Upper lobe of left lung (tissue), 4 donors: ENCODE measurements at regions not wholly inside any gene's neighbourhood (a gene's known extent, or its start where the extent isn't known, plus 50 kb on each side); places are given as distances from the start of the nearest gene placed in this dataset.

Experiments
- POLR2A ChIP-seq, 4 donors: fragments of 450-650 bp; IDR thresholded peaks; one replicate each; pipeline ENCODE4 v1.5.1; 2016 to 2017; ENCODE audit warnings: antibody characterized with exemption in 4 of 4, mild to moderate bottlenecking in 2 of 4
- TF ChIP-seq, protein P1 (sequence below), 6 experiments: fragments of 450-650 bp in 4 of 6; fragments of 200-600 bp in 2 of 6; sonication (generic) in 2 of 6; IDR thresholded peaks; one replicate each; pipeline ENCODE4 v1.5.1; 2016 to 2019; ENCODE audit warnings: antibody characterized with exemption in 6 of 6

DNA sequence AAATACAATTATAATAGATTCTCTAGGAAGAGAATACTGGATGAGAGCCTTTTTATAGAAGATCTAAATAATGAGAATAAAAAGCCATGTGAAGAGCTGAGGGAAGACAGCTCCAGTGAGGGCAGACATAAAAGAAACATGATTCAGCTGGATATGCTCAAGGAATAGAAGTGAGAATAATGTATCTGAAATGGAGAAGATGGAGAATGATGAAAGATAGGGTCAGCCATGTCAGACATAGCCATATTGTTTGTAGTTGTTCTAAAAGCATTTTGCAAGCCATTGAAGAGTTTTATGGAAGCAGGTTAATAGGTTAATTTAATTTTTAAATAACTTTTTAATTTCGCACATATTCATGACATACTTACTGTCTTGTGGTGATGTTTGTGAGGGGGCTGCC, 713.5 kb upstream of the ARPP21 start:
- TF ChIP-seq, protein P1, sequence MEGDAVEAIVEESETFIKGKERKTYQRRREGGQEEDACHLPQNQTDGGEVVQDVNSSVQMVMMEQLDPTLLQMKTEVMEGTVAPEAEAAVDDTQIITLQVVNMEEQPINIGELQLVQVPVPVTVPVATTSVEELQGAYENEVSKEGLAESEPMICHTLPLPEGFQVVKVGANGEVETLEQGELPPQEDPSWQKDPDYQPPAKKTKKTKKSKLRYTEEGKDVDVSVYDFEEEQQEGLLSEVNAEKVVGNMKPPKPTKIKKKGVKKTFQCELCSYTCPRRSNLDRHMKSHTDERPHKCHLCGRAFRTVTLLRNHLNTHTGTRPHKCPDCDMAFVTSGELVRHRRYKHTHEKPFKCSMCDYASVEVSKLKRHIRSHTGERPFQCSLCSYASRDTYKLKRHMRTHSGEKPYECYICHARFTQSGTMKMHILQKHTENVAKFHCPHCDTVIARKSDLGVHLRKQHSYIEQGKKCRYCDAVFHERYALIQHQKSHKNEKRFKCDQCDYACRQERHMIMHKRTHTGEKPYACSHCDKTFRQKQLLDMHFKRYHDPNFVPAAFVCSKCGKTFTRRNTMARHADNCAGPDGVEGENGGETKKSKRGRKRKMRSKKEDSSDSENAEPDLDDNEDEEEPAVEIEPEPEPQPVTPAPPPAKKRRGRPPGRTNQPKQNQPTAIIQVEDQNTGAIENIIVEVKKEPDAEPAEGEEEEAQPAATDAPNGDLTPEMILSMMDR (IDR thresholded peaks at IDR 0.05) = no peak
- TF ChIP-seq POLR2A (IDR thresholded peaks at IDR 0.05) = no peak
